LNCaP clone FGC (cell line): ENCODE measurements at regions not wholly inside any gene's neighbourhood (a gene's known extent, or its start where the extent isn't known, plus 50 kb on each side); places are given as distances from the start of the nearest gene placed in this dataset.

Source experiments
- DNase-seq: peaks from one replicate; pipeline ENCODE4 v3.0.0-alpha.2; 2011; ENCODE audit warnings: low read depth
- H3K4me3 ChIP-seq: 2 replicates; pipeline ENCODE4 v1.5.1; 2011; ENCODE audit warnings: mild to moderate bottlenecking, low read depth, low read length, control low read depth
- CTCF ChIP-seq: IDR thresholded peaks from 2 replicates; pipeline ENCODE4 v1.5.1; 2012; ENCODE audit warnings: mild to moderate bottlenecking; ENCODE audit not compliant: control insufficient read depth, insufficient read depth; ENCODE audit errors: extremely low read depth

GRCh38 chr12:20189767-20190166 lies 178.6 kb upstream of the PDE3A start:
- no peak overlapping the region for H3K4me3 ChIP-seq
- no peak for TF ChIP-seq CTCF
- DNase-seq, result no peak

- peak; percentile 37 for TF ChIP-seq CTCF
- no peak for DNase-seq
- no peak overlapping the region for H3K4me3 ChIP-seq
These were observed 174.2 kb upstream of the PDE3A start for GRCh38 chr12:20194171-20194570.

- DNase-seq, result no peak
- no peak for TF ChIP-seq CTCF
- H3K4me3 ChIP-seq, result no peak overlapping the region
These were observed 171.6 kb upstream of the PDE3A start for GRCh38 chr12:20196767-20197166.

GRCh38 chr12:20197411-20197810 lies 170.9 kb upstream of the PDE3A start:
- H3K4me3 ChIP-seq, result no peak overlapping the region
- no peak for TF ChIP-seq CTCF
- DNase-seq, result no peak

GRCh38 chr12:20199780-20200179 lies 168.6 kb upstream of the PDE3A start:
- DNase-seq, result no peak
- H3K4me3 ChIP-seq, result no peak overlapping the region
- no peak for TF ChIP-seq CTCF

- TF ChIP-seq CTCF, result no peak
- DNase-seq, result no peak
- no peak overlapping the region for H3K4me3 ChIP-seq
These were observed 166.6 kb upstream of the PDE3A start for GRCh38 chr12:20201733-20202132.

GRCh38 chr12:20205854-20206253 lies 162.5 kb upstream of the PDE3A start:
- no peak for TF ChIP-seq CTCF
- H3K4me3 ChIP-seq, result no peak overlapping the region
- no peak for DNase-seq
